GM08714 (cell line): ENCODE measurements at regions not wholly inside any gene's neighbourhood (a gene's known extent, or its start where the extent isn't known, plus 50 kb on each side); places are given as distances from the start of the nearest gene placed in this dataset.

Experiments
- H3K4me3 ChIP-seq: fragments of 200-500 bp; sonication (Bioruptor generic); 2 replicates; pipeline ENCODE4 v1.5.1; 2014; ENCODE audit warnings: mild to moderate bottlenecking, low read length, inconsistent platforms
- ZNF274 ChIP-seq: IDR thresholded peaks from 2 replicates; pipeline ENCODE4 v1.6.1; 2012; ENCODE audit warnings: mild to moderate bottlenecking, low read depth, low read length

DNA sequence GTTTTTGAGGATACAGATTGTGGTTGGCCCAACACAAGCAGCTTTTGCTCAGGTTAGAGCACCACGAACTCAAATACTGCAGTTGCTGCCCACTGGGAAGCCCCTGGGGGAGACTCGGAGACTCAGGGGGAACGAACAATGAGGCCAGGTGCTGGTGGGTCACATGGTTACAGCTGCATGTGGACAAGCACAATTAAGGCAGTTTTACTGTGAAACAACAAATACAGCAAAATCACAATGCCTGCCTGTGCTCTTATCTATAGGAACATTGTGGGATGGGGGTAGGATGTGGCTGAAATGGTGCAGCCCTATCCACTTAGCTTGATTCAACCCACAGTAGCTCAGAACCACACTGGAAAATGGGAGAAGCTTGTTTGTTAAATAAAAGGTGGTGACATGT is 119.7 kb upstream of the SPATA13 start:
- TF ChIP-seq ZNF274, result no peak

DNA sequence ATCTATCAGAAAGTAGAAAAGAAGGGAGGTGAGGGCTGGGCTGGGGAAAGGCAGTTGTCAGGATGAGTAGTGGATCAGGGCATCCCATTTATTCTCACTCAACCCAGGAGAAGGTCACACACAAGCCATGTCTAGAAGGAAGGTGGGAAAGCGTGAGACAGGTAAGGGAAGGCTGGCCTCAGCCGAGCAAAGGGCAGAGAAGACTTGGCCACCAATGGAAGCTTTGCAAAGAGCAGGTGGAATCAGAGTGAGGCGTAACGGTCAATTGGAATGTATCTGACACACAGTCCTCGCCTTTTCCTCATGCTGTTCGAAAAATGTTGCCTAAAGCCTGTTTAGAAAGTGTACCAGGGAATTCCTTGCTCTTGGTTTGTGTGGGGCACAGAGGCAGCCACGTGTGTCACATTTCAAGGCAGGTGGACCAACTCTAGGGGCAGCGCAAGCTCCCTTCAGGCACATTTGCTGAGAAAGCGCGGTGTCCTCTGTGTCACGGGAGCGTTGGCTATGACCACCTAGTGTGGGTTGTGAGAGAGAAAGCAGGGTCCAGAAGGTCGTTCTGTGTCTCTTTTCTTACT is 118.8 kb upstream of the SPATA13 start:
- no peak overlapping the region for H3K4me3 ChIP-seq
- no peak for TF ChIP-seq ZNF274

More for the DNA sequence above, 119.7 kb upstream of the SPATA13 start:
- no peak overlapping the region for H3K4me3 ChIP-seq

DNA sequence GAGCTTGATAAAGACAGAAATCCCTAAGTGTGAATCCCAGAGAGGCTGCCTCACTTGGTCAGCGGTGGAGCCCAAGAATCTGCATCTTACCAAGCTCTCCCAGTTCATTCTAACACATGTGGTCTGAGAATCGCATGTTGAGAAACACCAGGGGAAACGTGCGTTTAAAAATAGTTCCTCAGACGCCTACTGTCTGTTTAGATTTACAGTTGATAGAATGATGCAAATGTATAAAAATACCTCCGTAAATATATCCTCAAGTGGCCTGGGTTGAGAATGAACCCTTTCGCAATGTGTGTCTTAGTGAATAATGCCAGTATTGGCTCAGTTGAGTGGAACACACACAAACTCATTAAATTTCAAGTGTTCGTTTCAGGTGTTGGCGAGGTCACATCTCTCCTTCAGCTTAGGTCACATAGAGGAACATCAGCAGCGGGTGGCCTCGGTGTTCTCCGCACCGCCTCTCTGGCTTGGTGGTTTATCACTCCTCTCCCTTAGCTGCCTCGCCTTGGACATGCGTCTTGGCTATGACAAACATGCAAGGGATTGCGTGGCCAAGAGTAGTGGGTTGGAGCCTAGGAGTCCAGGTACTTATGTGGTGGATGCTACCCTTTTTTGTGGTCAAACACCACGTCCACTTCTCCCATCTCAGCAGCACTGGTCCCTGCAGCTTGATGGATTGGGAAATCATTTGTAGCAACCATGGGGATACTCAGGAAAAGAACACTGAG is 117.6 kb upstream of the SPATA13 start:
- H3K4me3 ChIP-seq, result no peak overlapping the region
- no peak for TF ChIP-seq ZNF274

GRCh38 chr13:24043590-24044350 is 116.8 kb upstream of the SPATA13 start:
- TF ChIP-seq ZNF274, result no peak
- H3K4me3 ChIP-seq, result no peak overlapping the region

DNA sequence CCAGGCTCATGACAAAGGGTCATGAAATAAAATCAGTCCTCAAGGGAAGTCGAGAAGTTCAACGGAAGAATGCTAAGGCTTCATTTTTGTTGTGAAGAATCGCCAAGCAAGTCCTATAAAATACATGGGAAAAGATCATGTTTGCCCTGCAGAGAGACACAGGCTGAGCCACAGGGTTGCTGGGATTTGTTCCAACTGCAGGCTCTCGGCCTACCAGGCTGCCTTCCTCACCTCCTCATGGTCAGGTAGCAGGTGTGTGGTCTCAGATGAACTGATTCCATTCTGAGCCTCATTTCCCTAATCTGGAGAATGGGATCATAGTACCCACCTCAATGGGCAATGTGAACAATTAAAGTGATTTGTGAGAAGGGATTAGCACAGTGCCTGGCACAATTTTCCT is 114.9 kb upstream of the SPATA13 start:
- no peak overlapping the region for H3K4me3 ChIP-seq

GRCh38 chr13:24050292-24050711 is 110.2 kb upstream of the SPATA13 start:
- H3K4me3 ChIP-seq, result no peak overlapping the region
- no peak for TF ChIP-seq ZNF274

More for the DNA sequence above, 114.9 kb upstream of the SPATA13 start:
- no peak for TF ChIP-seq ZNF274

DNA sequence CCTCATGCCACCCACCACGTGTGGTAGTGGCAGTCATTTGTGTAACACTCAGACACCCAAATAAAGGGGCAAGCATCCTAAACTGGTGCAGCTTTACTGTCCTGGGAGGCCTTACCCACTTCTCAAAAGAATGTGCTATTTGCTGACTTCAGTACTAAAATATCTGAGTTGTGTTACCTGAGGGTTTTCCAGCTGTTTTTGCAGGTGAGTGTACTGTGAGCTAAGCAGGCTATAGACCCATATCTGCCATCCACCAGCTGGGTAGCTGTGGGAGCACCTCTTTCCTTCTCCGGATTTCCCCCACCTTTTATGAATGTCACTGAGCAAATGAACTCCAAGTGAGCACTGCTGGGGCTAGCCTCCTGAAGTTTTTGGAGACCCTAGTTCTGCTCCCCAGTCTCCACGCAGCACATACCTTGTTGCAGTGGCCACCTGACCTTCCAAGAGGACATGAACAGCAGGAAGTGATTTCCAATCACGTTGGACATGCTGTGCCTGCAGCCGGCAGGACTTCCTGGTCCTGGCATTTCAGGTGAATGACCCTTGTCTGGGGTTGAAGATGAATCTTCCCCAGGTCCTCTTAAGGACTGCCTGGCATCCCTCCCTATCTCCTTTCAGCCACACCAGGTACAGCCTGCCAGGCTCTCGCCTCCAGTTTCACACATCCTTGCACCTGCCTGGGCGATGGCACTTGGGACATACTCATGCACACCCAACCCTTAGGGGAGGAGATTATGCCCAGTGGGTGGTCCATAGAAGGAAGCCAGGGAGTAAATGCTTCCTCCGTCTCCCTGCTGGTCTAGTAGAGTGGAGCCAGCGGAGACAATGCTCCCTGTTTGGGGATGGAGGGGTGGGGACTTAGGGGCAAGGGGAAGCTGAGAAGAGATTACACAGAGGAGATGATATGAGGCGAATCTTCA is 109.5 kb upstream of the SPATA13 start:
- H3K4me3 ChIP-seq, result no peak overlapping the region
- no peak for TF ChIP-seq ZNF274

DNA sequence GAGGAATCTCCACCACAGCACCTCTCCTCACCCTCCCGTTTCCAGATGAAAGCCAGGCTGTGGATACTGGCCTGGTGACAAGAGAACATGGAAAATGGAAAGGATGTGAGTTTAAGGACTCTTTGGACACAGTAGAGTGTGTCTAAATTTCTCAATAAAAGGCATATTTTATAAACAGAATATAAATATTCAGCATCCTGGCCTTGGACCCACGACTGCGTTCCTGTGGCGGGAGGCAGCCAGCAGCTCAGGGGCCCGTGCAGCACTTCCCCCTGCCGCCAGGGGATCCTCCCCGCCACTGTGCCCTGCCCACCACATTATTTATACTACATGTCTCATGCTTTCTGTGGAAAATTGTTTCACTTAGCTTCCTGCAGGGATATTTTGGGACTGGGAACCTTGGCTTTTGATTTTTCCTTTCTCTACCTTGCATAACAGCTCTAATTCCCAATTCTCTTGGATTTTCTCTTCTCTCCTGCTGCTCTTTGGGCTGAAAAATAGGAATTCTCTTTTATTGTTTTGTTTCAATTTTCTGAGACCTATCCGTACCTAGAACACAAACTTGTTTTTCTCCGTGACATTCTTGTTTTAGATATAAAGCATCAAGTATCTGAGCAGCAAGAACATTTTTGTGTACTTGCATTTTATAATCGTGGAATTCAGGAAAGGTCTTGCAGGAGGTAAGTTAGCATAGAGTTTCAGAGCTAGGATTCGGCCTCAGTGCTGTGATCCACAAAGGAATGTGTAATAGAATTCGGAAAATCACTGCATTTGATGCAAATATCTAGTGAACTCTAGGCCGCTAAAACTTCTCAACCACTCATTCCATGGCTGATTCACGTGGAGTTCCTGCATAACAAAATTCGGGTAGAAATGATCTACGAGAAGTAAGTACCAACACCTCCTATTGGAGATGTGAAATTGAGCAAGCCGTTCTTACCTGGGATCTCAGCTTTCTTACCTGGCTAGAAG is 107.7 kb upstream of the SPATA13 start:
- TF ChIP-seq ZNF274, result no peak
- no peak overlapping the region for H3K4me3 ChIP-seq

- no peak for TF ChIP-seq ZNF274
These were observed 106.8 kb upstream of the SPATA13 start for GRCh38 chr13:24053519-24054251.

GRCh38 chr13:24056616-24057137 is 103.8 kb upstream of the SPATA13 start:
- no peak for TF ChIP-seq ZNF274

More at GRCh38 chr13:24053519-24054251, 106.8 kb upstream of the SPATA13 start:
- H3K4me3 ChIP-seq, result no peak overlapping the region

GRCh38 chr13:24060993-24061392 is 99.5 kb upstream of the SPATA13 start:
- no peak for TF ChIP-seq ZNF274
- H3K4me3 ChIP-seq, result no peak overlapping the region

More at GRCh38 chr13:24056616-24057137, 103.8 kb upstream of the SPATA13 start:
- no peak overlapping the region for H3K4me3 ChIP-seq
